ENCODE measurements at regions not wholly inside any gene's neighbourhood (a gene's known extent, or its start where the extent isn't known, plus 50 kb on each side); places are given as distances from the start of the nearest gene placed in this dataset.

- no peak for TF ChIP-seq POLR2AphosphoS5 (IDR thresholded peaks at IDR 0.05; ENCODE audit: low read depth, low read length)
- no peak for TF ChIP-seq POLR2A (IDR thresholded peaks at IDR 0.05; ENCODE audit: low read depth, low read length)
- TF ChIP-seq TAF1 (IDR thresholded peaks at IDR 0.05; ENCODE audit: low read depth, low read length) = no peak
- TF ChIP-seq SPI1 (IDR thresholded peaks at IDR 0.05; ENCODE audit: low read depth, low read length) = no peak
- no peak for TF ChIP-seq PAX5 (IDR thresholded peaks at IDR 0.05; ENCODE audit: insufficient read depth, low read length, severe bottlenecking)
Measured at GRCh38 chr5:39826051-39826450, 401.3 kb upstream of the DAB2 start.

Data from GM12891 (cell line).